ENCODE measurements at regions not wholly inside any gene's neighbourhood (a gene's known extent, or its start where the extent isn't known, plus 50 kb on each side); places are given as distances from the start of the nearest gene placed in this dataset.
A peak's percentile ranks its signal among the peaks of the same experiment; 100 is the strongest.

DNA sequence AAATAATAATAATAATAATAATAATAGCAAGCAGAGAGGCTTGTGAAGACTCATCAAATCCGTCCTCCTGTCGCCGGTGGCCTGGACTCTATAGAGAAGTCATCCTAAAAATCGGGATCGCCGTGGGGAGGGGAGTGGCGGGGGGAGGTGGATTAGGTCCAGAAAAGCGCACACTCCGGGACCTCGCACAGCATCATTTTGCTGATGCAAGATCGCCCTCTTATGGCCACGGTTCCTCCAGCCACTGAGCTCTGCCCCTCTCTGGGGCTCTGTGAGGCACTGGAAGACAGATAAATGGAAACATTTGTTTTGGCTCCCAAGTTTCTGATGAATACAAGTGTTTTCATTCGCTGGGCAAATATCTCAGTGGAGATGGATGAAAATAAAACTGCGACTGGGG lies 612.0 kb downstream of the MATN1 start:
- DNase-seq (ENCODE audit: insufficient read length, low spot score) (peak; percentile 42), FAIRE-seq (no peak)
- TF ChIP-seq PAX5 (IDR thresholded peaks at IDR 0.05; ENCODE audit: insufficient read depth, low read length, severe bottlenecking) (no peak), POLR2AphosphoS5 (IDR thresholded peaks at IDR 0.05; ENCODE audit: low read depth, low read length) (no peak), SPI1 (IDR thresholded peaks at IDR 0.05; ENCODE audit: low read depth, low read length) (no peak), TAF1 (IDR thresholded peaks at IDR 0.05; ENCODE audit: low read depth, low read length) (no peak), POU2F2 (IDR thresholded peaks at IDR 0.05; ENCODE audit: low read depth, low read length) (no peak), POLR2A (IDR thresholded peaks at IDR 0.05; ENCODE audit: low read depth, low read length) (no peak)

GRCh38 chr1:30110846-30111245 lies 612.5 kb downstream of the MATN1 start:
- FAIRE-seq (no peak), DNase-seq (ENCODE audit: insufficient read length, low spot score) (no peak)
- TF ChIP-seq POU2F2 (IDR thresholded peaks at IDR 0.05; ENCODE audit: low read depth, low read length) (no peak), PAX5 (IDR thresholded peaks at IDR 0.05; ENCODE audit: insufficient read depth, low read length, severe bottlenecking) (no peak), POLR2A (IDR thresholded peaks at IDR 0.05; ENCODE audit: low read depth, low read length) (no peak)

- FAIRE-seq (no peak), DNase-seq (ENCODE audit: insufficient read length, low spot score) (no peak)
- TF ChIP-seq POU2F2 (IDR thresholded peaks at IDR 0.05; ENCODE audit: low read depth, low read length) (no peak), POLR2AphosphoS5 (IDR thresholded peaks at IDR 0.05; ENCODE audit: low read depth, low read length) (no peak), PAX5 (IDR thresholded peaks at IDR 0.05; ENCODE audit: insufficient read depth, low read length, severe bottlenecking) (no peak), TAF1 (IDR thresholded peaks at IDR 0.05; ENCODE audit: low read depth, low read length) (no peak), POLR2A (IDR thresholded peaks at IDR 0.05; ENCODE audit: low read depth, low read length) (no peak), SPI1 (IDR thresholded peaks at IDR 0.05; ENCODE audit: low read depth, low read length) (no peak)
Measured at GRCh38 chr1:30109853-30110252, 613.5 kb downstream of the MATN1 start.

GRCh38 chr1:30108186-30108585 lies 615.2 kb downstream of the MATN1 start:
- FAIRE-seq: no peak
- TF ChIP-seq PAX5 (IDR thresholded peaks at IDR 0.05; ENCODE audit: insufficient read depth, low read length, severe bottlenecking) (no peak), POLR2AphosphoS5 (IDR thresholded peaks at IDR 0.05; ENCODE audit: low read depth, low read length) (no peak)
- no peak for DNase-seq (ENCODE audit: insufficient read length, low spot score)

DNA sequence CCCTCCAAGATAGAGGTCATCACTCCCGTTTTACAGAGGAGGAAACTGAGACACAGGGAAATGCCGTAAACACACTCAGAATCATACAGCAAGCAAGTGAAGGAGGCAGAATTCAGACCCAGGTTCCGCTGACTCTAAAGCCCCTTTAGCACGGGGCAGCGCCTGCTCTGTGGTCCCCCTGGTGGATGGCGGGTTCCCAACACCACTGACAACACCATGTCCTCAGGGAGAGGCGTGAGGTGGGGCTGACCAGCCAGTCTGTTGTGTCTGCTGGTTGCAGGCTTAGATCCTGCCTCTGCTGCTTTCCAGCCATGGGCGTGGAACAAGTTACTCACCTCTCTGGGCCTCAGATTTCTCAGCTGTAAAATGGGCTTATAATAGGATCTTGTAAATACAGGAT lies 617.3 kb downstream of the MATN1 start:
- FAIRE-seq (no peak), DNase-seq (ENCODE audit: insufficient read length, low spot score) (no peak)
- TF ChIP-seq POLR2A (IDR thresholded peaks at IDR 0.05; ENCODE audit: low read depth, low read length) (no peak), SPI1 (IDR thresholded peaks at IDR 0.05; ENCODE audit: low read depth, low read length) (no peak), POLR2AphosphoS5 (IDR thresholded peaks at IDR 0.05; ENCODE audit: low read depth, low read length) (no peak), TAF1 (IDR thresholded peaks at IDR 0.05; ENCODE audit: low read depth, low read length) (no peak), PAX5 (IDR thresholded peaks at IDR 0.05; ENCODE audit: insufficient read depth, low read length, severe bottlenecking) (no peak), POU2F2 (IDR thresholded peaks at IDR 0.05; ENCODE audit: low read depth, low read length) (no peak)

GRCh38 chr1:30104551-30104950 lies 618.8 kb downstream of the MATN1 start:
- FAIRE-seq (no peak), DNase-seq (ENCODE audit: insufficient read length, low spot score) (no peak)
- TF ChIP-seq POLR2A (IDR thresholded peaks at IDR 0.05; ENCODE audit: low read depth, low read length): no peak

GRCh38 chr1:30103708-30104411 lies 619.5 kb downstream of the MATN1 start:
- no peak for TF ChIP-seq POLR2AphosphoS5 (IDR thresholded peaks at IDR 0.05; ENCODE audit: low read depth, low read length)
- no peak for TF ChIP-seq SPI1 (IDR thresholded peaks at IDR 0.05; ENCODE audit: low read depth, low read length)
- TF ChIP-seq POU2F2 (IDR thresholded peaks at IDR 0.05; ENCODE audit: low read depth, low read length): no peak
- TF ChIP-seq PAX5 (IDR thresholded peaks at IDR 0.05; ENCODE audit: insufficient read depth, low read length, severe bottlenecking): no peak
- no peak for TF ChIP-seq TAF1 (IDR thresholded peaks at IDR 0.05; ENCODE audit: low read depth, low read length)
- TF ChIP-seq POLR2A (IDR thresholded peaks at IDR 0.05; ENCODE audit: low read depth, low read length): no peak
- FAIRE-seq: no peak
- no peak for DNase-seq (ENCODE audit: insufficient read length, low spot score)

GRCh38 chr1:30102605-30103004 lies 620.8 kb downstream of the MATN1 start:
- no peak for TF ChIP-seq POLR2A (IDR thresholded peaks at IDR 0.05; ENCODE audit: low read depth, low read length)
- TF ChIP-seq SPI1 (IDR thresholded peaks at IDR 0.05; ENCODE audit: low read depth, low read length): no peak
- TF ChIP-seq TAF1 (IDR thresholded peaks at IDR 0.05; ENCODE audit: low read depth, low read length): no peak
- no peak for TF ChIP-seq PAX5 (IDR thresholded peaks at IDR 0.05; ENCODE audit: insufficient read depth, low read length, severe bottlenecking)
- TF ChIP-seq POLR2AphosphoS5 (IDR thresholded peaks at IDR 0.05; ENCODE audit: low read depth, low read length): no peak
- no peak for TF ChIP-seq POU2F2 (IDR thresholded peaks at IDR 0.05; ENCODE audit: low read depth, low read length)
- DNase-seq (ENCODE audit: insufficient read length, low spot score) (no peak), FAIRE-seq (no peak)

- TF ChIP-seq SPI1 (IDR thresholded peaks at IDR 0.05; ENCODE audit: low read depth, low read length) (no peak), POU2F2 (IDR thresholded peaks at IDR 0.05; ENCODE audit: low read depth, low read length) (no peak)
- DNase-seq (ENCODE audit: insufficient read length, low spot score): no peak
- FAIRE-seq: no peak
Measured at GRCh38 chr1:30101487-30102227, 621.7 kb downstream of the MATN1 start.

DNA sequence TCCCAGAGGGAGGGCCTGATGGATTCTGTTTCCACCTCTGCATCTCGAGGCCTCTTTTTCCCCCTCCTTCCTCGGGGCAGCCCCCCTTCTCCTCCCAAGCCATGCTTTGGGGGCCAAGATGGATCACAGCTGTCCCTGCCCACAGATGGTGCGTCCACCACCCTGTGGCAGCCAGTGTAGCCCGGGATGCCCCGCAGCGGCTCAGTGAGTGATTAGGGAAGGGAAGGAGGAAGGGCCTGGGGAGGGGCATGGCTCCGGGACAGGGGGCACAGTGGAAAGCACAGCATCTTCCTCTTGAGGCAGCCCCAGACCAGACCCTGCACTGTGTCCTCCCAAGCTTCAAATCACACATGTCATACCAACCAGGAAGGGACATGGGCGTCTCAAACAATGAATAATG lies 622.4 kb downstream of the MATN1 start:
- FAIRE-seq (no peak), DNase-seq (ENCODE audit: insufficient read length, low spot score) (no peak)
- TF ChIP-seq TAF1 (IDR thresholded peaks at IDR 0.05; ENCODE audit: low read depth, low read length) (no peak), PAX5 (IDR thresholded peaks at IDR 0.05; ENCODE audit: insufficient read depth, low read length, severe bottlenecking) (no peak), POU2F2 (IDR thresholded peaks at IDR 0.05; ENCODE audit: low read depth, low read length) (no peak), POLR2AphosphoS5 (IDR thresholded peaks at IDR 0.05; ENCODE audit: low read depth, low read length) (no peak), POLR2A (IDR thresholded peaks at IDR 0.05; ENCODE audit: low read depth, low read length) (no peak), SPI1 (IDR thresholded peaks at IDR 0.05; ENCODE audit: low read depth, low read length) (no peak)
